ENCODE measurements at regions not wholly inside any gene's neighbourhood (a gene's known extent, or its start where the extent isn't known, plus 50 kb on each side); places are given as distances from the start of the nearest gene placed in this dataset.

DNA sequence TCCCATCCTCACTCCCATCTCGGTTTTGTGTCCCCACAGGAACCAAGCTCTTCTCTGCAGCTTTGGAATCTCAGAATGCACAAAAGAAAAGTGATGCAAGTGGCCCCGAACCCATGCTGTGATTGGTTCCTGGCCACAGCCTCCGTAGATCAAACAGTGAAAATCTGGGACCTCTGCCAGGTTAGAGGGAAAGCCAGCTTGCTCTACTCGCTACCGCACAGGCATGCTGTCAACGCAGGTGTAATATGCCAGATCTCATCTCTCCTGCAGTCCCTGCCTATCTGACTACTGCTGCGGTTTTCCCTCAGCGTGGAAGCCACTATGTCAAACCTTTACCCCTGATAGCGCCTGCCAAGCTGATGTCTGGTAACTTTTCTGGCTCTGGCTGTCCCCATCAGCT lies 200.5 kb upstream of the LRRC4C start:
- H3K27me3 Mint-ChIP-seq (ENCODE audit: low read depth) = no peaks in the 10 kb centered on the region
- no peak overlapping the region for H3K27ac Mint-ChIP-seq (ENCODE audit: unreplicated experiment)
- TF ChIP-seq, protein P1, sequence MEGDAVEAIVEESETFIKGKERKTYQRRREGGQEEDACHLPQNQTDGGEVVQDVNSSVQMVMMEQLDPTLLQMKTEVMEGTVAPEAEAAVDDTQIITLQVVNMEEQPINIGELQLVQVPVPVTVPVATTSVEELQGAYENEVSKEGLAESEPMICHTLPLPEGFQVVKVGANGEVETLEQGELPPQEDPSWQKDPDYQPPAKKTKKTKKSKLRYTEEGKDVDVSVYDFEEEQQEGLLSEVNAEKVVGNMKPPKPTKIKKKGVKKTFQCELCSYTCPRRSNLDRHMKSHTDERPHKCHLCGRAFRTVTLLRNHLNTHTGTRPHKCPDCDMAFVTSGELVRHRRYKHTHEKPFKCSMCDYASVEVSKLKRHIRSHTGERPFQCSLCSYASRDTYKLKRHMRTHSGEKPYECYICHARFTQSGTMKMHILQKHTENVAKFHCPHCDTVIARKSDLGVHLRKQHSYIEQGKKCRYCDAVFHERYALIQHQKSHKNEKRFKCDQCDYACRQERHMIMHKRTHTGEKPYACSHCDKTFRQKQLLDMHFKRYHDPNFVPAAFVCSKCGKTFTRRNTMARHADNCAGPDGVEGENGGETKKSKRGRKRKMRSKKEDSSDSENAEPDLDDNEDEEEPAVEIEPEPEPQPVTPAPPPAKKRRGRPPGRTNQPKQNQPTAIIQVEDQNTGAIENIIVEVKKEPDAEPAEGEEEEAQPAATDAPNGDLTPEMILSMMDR (conservative IDR thresholded peaks at IDR 0.05) = no peak
- H3K36me3 Mint-ChIP-seq (ENCODE audit: low read depth) = no peaks in the 10 kb centered on the region
- peaks cover 2% of the 10 kb centered on the region for H3K9me3 Mint-ChIP-seq
- no peak for DNase-seq (ENCODE audit: low read depth, low spot score)
- H3K4me3 Mint-ChIP-seq = no peak overlapping the region
- no peaks in the 10 kb centered on the region for H3K4me1 Mint-ChIP-seq

DNA sequence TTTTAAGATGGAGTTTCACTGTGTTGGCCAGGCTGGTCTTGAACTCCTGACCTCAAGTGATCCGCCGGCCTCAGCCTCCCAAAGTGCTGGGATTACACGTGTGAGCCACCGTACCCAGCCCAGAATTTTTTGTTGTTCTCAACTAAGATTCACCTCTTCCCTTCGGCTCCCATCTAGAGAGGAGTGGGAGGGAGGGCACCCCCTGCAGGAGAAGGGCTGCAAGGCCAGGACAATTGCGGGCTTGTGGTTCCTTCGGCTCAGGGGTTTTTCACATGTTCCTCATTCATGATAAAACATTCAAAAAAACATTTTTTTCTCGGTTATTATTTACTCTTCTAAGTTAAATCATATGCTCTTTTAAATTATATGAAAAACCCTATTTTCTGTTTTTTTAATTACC lies 201.1 kb upstream of the LRRC4C start:
- H3K36me3 Mint-ChIP-seq (ENCODE audit: low read depth) = no peaks in the 10 kb centered on the region
- no peak overlapping the region for H3K4me3 Mint-ChIP-seq
- TF ChIP-seq, protein P1 (conservative IDR thresholded peaks at IDR 0.05) = no peak
- H3K4me1 Mint-ChIP-seq = no peaks in the 10 kb centered on the region
- no peak for DNase-seq (ENCODE audit: low read depth, low spot score)
- no peaks in the 10 kb centered on the region for H3K9me3 Mint-ChIP-seq
- no peaks in the 10 kb centered on the region for H3K27me3 Mint-ChIP-seq (ENCODE audit: low read depth)
- H3K27ac Mint-ChIP-seq (ENCODE audit: unreplicated experiment) = no peak overlapping the region

DNA sequence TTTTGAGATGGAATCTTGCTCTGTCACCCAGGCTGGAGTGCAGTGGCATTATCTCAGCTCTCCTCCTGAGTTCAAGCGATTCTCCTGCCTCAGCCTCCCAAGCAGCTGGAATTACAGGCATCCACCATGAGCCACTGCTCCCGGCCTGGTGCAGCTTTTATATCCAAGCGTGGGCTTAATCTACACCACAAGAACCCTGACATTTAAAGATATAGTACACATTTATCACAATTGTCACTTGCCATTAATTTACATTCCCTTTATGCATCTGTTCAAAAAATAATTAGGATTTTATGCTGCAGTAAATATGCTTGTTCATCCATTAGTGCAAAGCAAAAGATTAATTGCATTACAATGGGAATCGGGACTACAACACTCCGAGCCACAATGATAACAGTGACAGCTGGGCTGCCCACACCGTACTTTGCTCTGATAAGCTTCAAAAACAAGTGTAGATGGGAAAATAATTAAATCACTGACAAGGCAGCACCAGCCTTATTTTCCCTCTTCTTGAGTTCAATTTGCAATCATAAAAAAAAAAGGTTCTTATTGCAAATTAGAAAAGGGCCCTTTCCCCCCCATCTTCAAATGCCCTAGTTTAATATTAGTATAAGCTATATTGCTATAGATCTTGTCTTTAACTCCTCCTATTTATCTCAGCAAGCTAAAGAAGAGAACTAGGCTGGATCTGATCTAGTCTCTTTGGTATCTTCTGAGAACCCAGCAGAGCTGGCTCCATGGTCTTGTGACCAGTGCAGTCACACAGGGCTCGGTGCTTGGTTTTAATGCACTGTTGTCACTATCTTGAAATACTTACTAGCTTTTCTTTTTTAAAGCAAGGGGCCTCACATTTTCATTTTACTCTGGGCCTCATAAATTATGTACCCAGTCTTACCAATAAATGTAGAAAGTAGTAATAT lies 206.2 kb upstream of the LRRC4C start:
- no peak overlapping the region for H3K27ac Mint-ChIP-seq (ENCODE audit: unreplicated experiment)
- no peaks in the 10 kb centered on the region for H3K36me3 Mint-ChIP-seq (ENCODE audit: low read depth)
- no peaks in the 10 kb centered on the region for H3K9me3 Mint-ChIP-seq
- no peak overlapping the region for H3K4me3 Mint-ChIP-seq
- no peaks in the 10 kb centered on the region for H3K27me3 Mint-ChIP-seq (ENCODE audit: low read depth)
- TF ChIP-seq, protein P1 (conservative IDR thresholded peaks at IDR 0.05) = no peak
- DNase-seq (ENCODE audit: low read depth, low spot score) = no peak
- peaks cover 4% of the 10 kb centered on the region for H3K4me1 Mint-ChIP-seq

DNA sequence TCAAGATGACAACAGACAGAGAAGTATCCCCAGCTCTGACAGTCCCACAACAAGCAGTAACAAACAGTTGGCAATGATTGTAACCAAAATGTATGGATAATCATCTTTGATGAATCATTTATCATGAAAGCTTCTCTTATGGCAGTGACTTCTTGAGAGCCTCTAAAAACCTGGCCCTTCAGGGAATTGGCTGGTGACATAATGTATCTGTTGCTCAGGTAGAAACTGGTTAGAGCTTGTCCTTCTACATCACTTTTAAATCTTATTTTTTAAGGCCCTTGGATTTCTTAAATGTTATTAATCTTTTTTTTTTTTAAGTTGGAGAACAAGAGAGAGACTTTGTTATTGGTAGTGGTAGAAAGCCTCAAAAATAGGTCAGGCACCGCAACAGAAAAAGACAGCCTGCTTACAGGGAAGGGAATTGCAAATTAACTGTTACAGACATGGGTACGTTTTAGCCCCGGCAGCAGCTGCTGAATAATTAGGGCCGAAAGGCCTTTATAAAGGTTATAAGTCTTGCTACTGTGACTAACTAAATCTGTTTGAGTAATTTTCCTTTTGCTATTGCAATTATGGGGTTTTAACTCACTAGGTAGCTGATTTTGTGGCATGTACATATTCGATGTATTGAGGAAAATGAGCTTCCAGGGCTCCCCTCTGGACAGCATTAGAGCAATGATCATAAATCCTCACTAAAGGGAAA lies 207.7 kb upstream of the LRRC4C start:
- Mint-ChIP-seq H3K4me1 (peaks cover 4% of the 10 kb centered on the region), H3K36me3 (ENCODE audit: low read depth) (no peaks in the 10 kb centered on the region), H3K4me3 (no peak overlapping the region), H3K9me3 (no peaks in the 10 kb centered on the region), H3K27me3 (ENCODE audit: low read depth) (no peaks in the 10 kb centered on the region), H3K27ac (ENCODE audit: unreplicated experiment) (no peak overlapping the region)
- TF ChIP-seq, protein P1 (conservative IDR thresholded peaks at IDR 0.05) = no peak
- no peak for DNase-seq (ENCODE audit: low read depth, low spot score)

DNA sequence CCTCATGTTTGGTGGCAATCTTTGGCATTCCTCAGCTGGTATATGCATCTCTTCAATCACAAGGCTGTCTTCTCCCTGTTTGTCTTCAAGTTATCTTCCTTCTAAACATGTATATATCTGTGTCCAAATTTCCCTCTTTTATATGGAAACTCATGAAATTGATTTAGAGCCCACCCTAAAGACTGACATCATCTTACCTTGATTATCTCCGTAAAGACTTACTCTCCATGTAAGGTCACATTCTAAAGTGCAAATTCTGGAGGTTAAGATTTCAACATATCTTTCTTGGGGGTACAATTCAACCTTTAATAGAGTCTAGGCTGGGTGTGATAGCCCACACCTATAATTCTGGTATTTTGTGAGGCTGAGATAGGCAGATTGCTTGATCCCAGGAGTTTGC lies 215.8 kb upstream of the LRRC4C start:
- TF ChIP-seq, protein P1 (conservative IDR thresholded peaks at IDR 0.05) = no peak
- Mint-ChIP-seq H3K4me1 (no peaks in the 10 kb centered on the region), H3K9me3 (no peaks in the 10 kb centered on the region), H3K4me3 (no peak overlapping the region), H3K27ac (ENCODE audit: unreplicated experiment) (no peak overlapping the region), H3K27me3 (ENCODE audit: low read depth) (no peaks in the 10 kb centered on the region), H3K36me3 (ENCODE audit: low read depth) (no peaks in the 10 kb centered on the region)
- no peak for DNase-seq (ENCODE audit: low read depth, low spot score)

All from neural crest cell (in vitro differentiated cells).